K562 (cell line): ENCODE measurements at regions not wholly inside any gene's neighbourhood (a gene's known extent, or its start where the extent isn't known, plus 50 kb on each side); places are given as distances from the start of the nearest gene placed in this dataset.

Source experiments
- ATAC-seq: fragments of 200-7000 bp; cut with Tn5 transposase; 3 replicates; pipeline ENCODE4 v1.9.1; 2020; ENCODE audit warnings: moderate library complexity
- BruUV-seq: library from RNA; stranded (reverse); fragments of 400-500 nt; replicated peaks from 2 replicates; lab custom pipeline; 2021; lab: Mats Ljungman, UMichigan
- CTCF ChIA-PET: fragments of 300-600 bp; formaldehyde crosslinking; extraction: SDS; loops from one replicate; lab custom pipeline; 2021; ENCODE audit warnings: low intra/inter-chr PET ratio; lab: Yijun Ruan, JAX
- POLR2A ChIA-PET: fragments of 300-600, 350-650 bp; sonication (Branson Sonifier 250); formaldehyde crosslinking; extraction: SDS; loops from one replicate; lab custom pipeline; 2021; ENCODE audit warnings: antibody characterized with exemption, inconsistent platforms; lab: Yijun Ruan, JAX
- DNase-seq, 4 experiments: peaks; one replicate each; pipeline versions ENCODE4 v3.0.0 to v3.0.0-alpha.2; 2011 to 2018; ENCODE audit warnings: low spot score in 3 of 4, mixed read lengths in 3 of 4; ENCODE audit errors: extremely low read depth in 1 of 4
- FAIRE-seq: peaks from 2 replicates; lab custom pipeline; 2011; peaks lifted over from hg19 to GRCh38; lab: Jason Lieb, UNC
- H2AFZ ChIP-seq: 2 replicates; pipeline ENCODE4 v1.6.0; 2011; ENCODE audit warnings: low read depth, low read length, control low read depth, inconsistent platforms
- H3K27ac ChIP-seq: fragments of 200-600 bp; 3 replicates; pipeline ENCODE4 v1.8.0; 2011; ENCODE audit warnings: low read depth, mild to moderate bottlenecking, control low read depth, inconsistent platforms, low read length, moderate library complexity, mixed read lengths; ENCODE audit errors: extremely low read depth
- H3K27me3 ChIP-seq, 2 experiments: fragments of 300-600 bp in 1 of 2; 2 replicates in 1 of 2; 3 replicates in 1 of 2; pipeline versions ENCODE4 v1.6.0 to v1.8.0; 2011; ENCODE audit warnings: inconsistent platforms in 2 of 2, low read length in 2 of 2, mild to moderate bottlenecking in 1 of 2, mixed read lengths in 1 of 2, moderate library complexity in 1 of 2; ENCODE audit not compliant: control insufficient read depth in 2 of 2, insufficient read depth in 2 of 2
- H3K36me3 ChIP-seq: fragments of 300-600 bp; 3 replicates; pipeline ENCODE4 v1.8.0; 2011; ENCODE audit warnings: mild to moderate bottlenecking, low read length, inconsistent platforms; ENCODE audit not compliant: control insufficient read depth, insufficient read depth
- H3K4me1 ChIP-seq, 2 experiments: fragments of 200-600 bp in 1 of 2; replicated peaks in 1 of 2; 2 replicates in 1 of 2; 3 replicates in 1 of 2; pipeline versions ENCODE4 v1.5.1 to v1.8.0; 2011; ENCODE audit warnings: inconsistent platforms in 2 of 2, low read length in 2 of 2, mild to moderate bottlenecking in 1 of 2, mixed read lengths in 1 of 2, moderate library complexity in 1 of 2; ENCODE audit not compliant: control insufficient read depth in 2 of 2, insufficient read depth in 2 of 2
- H3K4me2 ChIP-seq: 2 replicates; pipeline ENCODE4 v1.6.1; 2011; ENCODE audit warnings: low read length, control low read depth, inconsistent platforms, mixed read lengths; ENCODE audit not compliant: insufficient read depth
- H3K4me3 ChIP-seq: fragments of 200-600 bp; sonication (generic), shearing (Covaris generic); 2 replicates; pipeline ENCODE4 v1.5.1; 2016; ENCODE audit warnings: control low read depth, inconsistent platforms
- H3K79me2 ChIP-seq: fragments of 200-600 bp; 3 replicates; pipeline ENCODE4 v1.8.0; 2011; ENCODE audit warnings: low read length, inconsistent platforms; ENCODE audit not compliant: control insufficient read depth, insufficient read depth
- H3K9ac ChIP-seq, 2 experiments: 2 replicates each; pipeline versions ENCODE4 v1.6.0 to v1.6.1; 2011; ENCODE audit warnings: low read depth in 2 of 2, low read length in 2 of 2, control low read depth in 1 of 2, inconsistent platforms in 1 of 2, mild to moderate bottlenecking in 1 of 2, mixed read lengths in 1 of 2; ENCODE audit not compliant: insufficient read depth in 1 of 2
- H3K9me1 ChIP-seq: one replicate; pipeline ENCODE4 v1.6.0; 2011; ENCODE audit warnings: inconsistent platforms, mild to moderate bottlenecking, low read length, moderate library complexity; ENCODE audit not compliant: control insufficient read depth, insufficient read depth
- H3K9me3 ChIP-seq: replicated peaks from 2 replicates; pipeline ENCODE4 v1.5.1; 2011; ENCODE audit warnings: low read depth, low read length, inconsistent platforms; ENCODE audit not compliant: control insufficient read depth, insufficient read depth
- H4K20me1 ChIP-seq: replicated peaks from 2 replicates; pipeline ENCODE4 v1.6.1; 2011; ENCODE audit warnings: low read length, inconsistent platforms, mixed read lengths; ENCODE audit not compliant: control insufficient read depth, insufficient read depth
- CEBPG ChIP-seq, 3 experiments: fragments of 200-800 bp in 1 of 3; sonication (Bioruptor generic) in 1 of 3; sonication (generic) in 1 of 3; formaldehyde crosslinking in 1 of 3; IDR thresholded peaks in 2 of 3; conservative IDR thresholded peaks in 1 of 3; 2 replicates each; pipeline versions ENCODE4 v1.6.1 to v1.8.0; 2016 to 2022; ENCODE audit warnings: missing compliant biosample characterization in 2 of 3, missing genetic modification characterization in 2 of 3, mild to moderate bottlenecking in 1 of 3, missing genetic modification reagents in 1 of 3
- MECOM ChIP-seq: fragments of 250-450 bp; sonication (Bioruptor Pico); IDR thresholded peaks from 2 replicates; pipeline ENCODE4 v1.8.0; 2022; ENCODE audit warnings: inconsistent platforms
- U2AF2 ChIP-seq: fragments of 200-400 bp; formaldehyde crosslinking; optimal IDR thresholded peaks from 2 replicates; pipeline ENCODE3; 2017; ENCODE audit warnings: low read depth, mild to moderate bottlenecking, low read length
- ZNF184 ChIP-seq: sonication (generic); formaldehyde crosslinking; IDR thresholded peaks from 2 replicates; pipeline ENCODE4 v1.5.0; 2020; ENCODE audit warnings: missing genetic modification reagents
- ZNF445 ChIP-seq: fragments of 250-450 bp; sonication (Bioruptor Pico); IDR thresholded peaks from 2 replicates; pipeline ENCODE4 v1.4.0; 2020; ENCODE audit warnings: low read depth, mild to moderate bottlenecking, moderate library complexity
- ZNF589 ChIP-seq: fragments of 200-800 bp; sonication (Bioruptor generic); IDR thresholded peaks from 2 replicates; pipeline ENCODE4 v1.6.1; 2016; ENCODE audit warnings: low read depth, missing genetic modification characterization, missing compliant biosample characterization
- in situ Hi-C: fragments of 300-500 bp; cut with MboI; formaldehyde crosslinking; loops from 4 replicates; pipeline ENCODE4 v1.15.0; 2018; ENCODE audit warnings: inconsistent platforms, mixed read lengths
- intact Hi-C: fragments of 100-400 bp; cut with micrococcal nuclease; formaldehyde crosslinking; loops from 2 replicates; pipeline ENCODE4 v1.14.2; 2022
- TF ChIP-seq, protein P1 (sequence below): fragments of 150-350 bp; IDR thresholded peaks from 2 replicates; pipeline ENCODE4 v1.6.1; 2014; ENCODE audit warnings: low read depth, mild to moderate bottlenecking, low read length, borderline replicate concordance
- TF ChIP-seq, protein P2 (sequence below), 2 experiments: fragments of 450-650 bp; conservative IDR thresholded peaks; 2 replicates each; pipeline ENCODE4 v1.6.1; 2017; ENCODE audit warnings: mild to moderate bottlenecking in 2 of 2, moderate library complexity in 2 of 2

DNA sequence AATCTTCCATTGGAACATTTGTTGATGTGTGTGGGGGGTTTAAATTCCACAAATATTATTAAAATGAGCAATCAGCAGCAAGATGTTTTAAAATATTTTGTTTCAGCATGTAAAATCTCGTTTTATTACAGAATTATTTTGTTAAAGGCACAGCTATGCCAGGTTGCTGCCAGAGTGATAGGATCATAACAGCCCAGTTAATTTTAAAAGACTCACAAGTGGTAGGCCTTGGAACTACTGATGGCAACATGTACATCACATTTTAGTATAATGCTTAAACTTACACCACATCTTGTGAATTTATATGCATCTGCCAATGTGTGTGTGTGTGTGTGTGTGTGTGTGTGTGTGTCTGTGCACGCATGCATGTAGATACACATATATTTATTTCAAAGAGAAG, 97.8 kb upstream of the SPRY1 start (continued):
- TF ChIP-seq, protein P1, sequence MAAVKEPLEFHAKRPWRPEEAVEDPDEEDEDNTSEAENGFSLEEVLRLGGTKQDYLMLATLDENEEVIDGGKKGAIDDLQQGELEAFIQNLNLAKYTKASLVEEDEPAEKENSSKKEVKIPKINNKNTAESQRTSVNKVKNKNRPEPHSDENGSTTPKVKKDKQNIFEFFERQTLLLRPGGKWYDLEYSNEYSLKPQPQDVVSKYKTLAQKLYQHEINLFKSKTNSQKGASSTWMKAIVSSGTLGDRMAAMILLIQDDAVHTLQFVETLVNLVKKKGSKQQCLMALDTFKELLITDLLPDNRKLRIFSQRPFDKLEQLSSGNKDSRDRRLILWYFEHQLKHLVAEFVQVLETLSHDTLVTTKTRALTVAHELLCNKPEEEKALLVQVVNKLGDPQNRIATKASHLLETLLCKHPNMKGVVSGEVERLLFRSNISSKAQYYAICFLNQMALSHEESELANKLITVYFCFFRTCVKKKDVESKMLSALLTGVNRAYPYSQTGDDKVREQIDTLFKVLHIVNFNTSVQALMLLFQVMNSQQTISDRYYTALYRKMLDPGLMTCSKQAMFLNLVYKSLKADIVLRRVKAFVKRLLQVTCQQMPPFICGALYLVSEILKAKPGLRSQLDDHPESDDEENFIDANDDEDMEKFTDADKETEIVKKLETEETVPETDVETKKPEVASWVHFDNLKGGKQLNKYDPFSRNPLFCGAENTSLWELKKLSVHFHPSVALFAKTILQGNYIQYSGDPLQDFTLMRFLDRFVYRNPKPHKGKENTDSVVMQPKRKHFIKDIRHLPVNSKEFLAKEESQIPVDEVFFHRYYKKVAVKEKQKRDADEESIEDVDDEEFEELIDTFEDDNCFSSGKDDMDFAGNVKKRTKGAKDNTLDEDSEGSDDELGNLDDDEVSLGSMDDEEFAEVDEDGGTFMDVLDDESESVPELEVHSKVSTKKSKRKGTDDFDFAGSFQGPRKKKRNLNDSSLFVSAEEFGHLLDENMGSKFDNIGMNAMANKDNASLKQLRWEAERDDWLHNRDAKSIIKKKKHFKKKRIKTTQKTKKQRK = no peak
- no peak for TF ChIP-seq ZNF184 (CRISPR knock-in tag)
- TF ChIP-seq, protein P2, sequence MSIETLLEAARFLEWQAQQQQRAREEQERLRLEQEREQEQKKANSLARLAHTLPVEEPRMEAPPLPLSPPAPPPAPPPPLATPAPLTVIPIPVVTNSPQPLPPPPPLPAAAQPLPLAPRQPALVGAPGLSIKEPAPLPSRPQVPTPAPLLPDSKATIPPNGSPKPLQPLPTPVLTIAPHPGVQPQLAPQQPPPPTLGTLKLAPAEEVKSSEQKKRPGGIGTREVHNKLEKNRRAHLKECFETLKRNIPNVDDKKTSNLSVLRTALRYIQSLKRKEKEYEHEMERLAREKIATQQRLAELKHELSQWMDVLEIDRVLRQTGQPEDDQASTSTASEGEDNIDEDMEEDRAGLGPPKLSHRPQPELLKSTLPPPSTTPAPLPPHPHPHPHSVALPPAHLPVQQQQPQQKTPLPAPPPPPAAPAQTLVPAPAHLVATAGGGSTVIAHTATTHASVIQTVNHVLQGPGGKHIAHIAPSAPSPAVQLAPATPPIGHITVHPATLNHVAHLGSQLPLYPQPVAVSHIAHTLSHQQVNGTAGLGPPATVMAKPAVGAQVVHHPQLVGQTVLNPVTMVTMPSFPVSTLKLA (conservative IDR thresholded peaks at IDR 0.05) = no peak
- no peak for TF ChIP-seq U2AF2
- TF ChIP-seq ZNF589 (CRISPR knock-in tag) = no peak
- TF ChIP-seq MECOM = no peak
- TF ChIP-seq, all 486 proteins: peak for 0

DNA sequence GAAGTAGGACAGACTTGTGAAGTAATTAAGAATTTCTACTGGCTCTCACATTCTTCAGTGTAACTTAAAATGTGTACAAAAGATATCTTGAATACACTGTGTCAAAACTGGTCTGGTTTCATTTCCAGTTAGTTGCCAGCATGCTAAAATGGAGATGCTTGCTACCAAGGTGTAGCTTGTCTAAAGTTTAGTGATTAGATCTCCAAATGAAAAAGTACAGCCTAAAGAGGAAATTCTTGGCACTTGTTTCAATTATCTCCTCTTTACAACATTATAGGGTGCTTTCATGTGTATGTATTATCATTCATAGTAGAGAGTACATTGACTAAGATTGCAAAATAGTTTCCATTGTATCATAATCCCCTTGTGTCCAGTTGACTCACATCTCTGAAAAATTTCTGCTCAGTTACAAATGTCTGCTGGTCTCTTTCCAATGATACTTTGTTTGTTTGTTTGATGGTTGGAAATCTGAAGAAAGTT, 97.3 kb upstream of the SPRY1 start:
- in situ Hi-C loops = no loop called here
- intact Hi-C loops = no loop called here
- H3K4me1 ChIP-seq = no peaks in the 10 kb centered on the region
- no peak overlapping the region for H3K27ac ChIP-seq
- POLR2A ChIA-PET = no interaction called here
- no peaks in the 10 kb centered on the region for H3K9me3 ChIP-seq
- no TSS peak for BruUV-seq
- CTCF ChIA-PET = no interaction called here
- H3K79me2 ChIP-seq = no peaks in the 10 kb centered on the region
- H3K9me1 ChIP-seq = no peaks in the 10 kb centered on the region
- H3K9ac ChIP-seq = no peak overlapping the region
- ATAC-seq (no peak), DNase-seq (no peak), FAIRE-seq (no peak)
- TF ChIP-seq CEBPG (CRISPR knock-in tag; IDR thresholded peaks at IDR 0.05) (no peak), CEBPG (tag; conservative IDR thresholded peaks at IDR 0.05 in 1 of 2, IDR thresholded peaks at IDR 0.05 in 1 of 2) (peak in 1 of 2 experiments; percentile 38; a peak in 1 of 4 replicates), ZNF445 (CRISPR knock-in tag) (no peak)
- H4K20me1 ChIP-seq = no peaks in the 10 kb centered on the region
- no peaks in the 10 kb centered on the region for H3K36me3 ChIP-seq
- H2AFZ ChIP-seq = no peak overlapping the region
- no peak overlapping the region for H3K4me3 ChIP-seq
- no peaks in the 10 kb centered on the region for H3K27me3 ChIP-seq
- H3K4me2 ChIP-seq = no peak overlapping the region
